ENCODE measurements at regions not wholly inside any gene's neighbourhood (a gene's known extent, or its start where the extent isn't known, plus 50 kb on each side); places are given as distances from the start of the nearest gene placed in this dataset.

DNA sequence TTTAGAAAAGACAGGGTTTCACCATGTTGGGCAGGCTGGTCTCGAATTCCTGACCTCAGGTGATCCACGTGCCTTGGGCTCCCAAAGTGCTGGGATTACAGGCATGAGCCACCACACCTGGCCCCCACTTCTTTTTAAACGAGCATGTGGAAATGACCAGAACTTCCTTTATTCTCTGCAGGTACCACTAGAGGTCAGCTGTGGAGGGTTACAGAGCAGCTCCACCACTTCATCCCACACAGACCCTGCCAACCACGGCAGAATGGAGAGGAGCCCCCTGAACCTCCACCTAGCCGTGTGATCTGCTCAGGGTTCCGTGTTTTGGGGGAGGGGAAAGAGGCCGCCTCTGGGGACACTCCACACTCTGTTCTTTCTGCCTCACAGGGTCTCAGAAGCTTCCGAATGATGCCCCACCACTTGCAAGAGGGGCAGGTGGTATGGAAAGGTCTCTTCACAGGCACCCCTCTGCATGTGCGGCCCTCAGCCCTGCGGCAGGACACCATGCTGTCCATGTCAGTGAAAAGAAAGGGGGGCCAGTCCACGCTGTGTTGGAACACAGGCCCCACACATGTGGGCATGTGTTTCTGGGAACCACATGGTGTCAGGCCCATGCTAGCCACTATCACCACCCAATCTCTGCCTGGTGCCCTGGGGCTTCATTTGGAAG, 465.0 kb downstream of the TSHZ3 start:
- TF ChIP-seq CTCF (IDR thresholded peaks at IDR 0.05; ENCODE audit: poor library complexity, severe bottlenecking) (no peak), REST (IDR thresholded peaks at IDR 0.05; ENCODE audit: borderline replicate concordance) (no peak), TAF1 (IDR thresholded peaks at IDR 0.05; ENCODE audit: low read depth) (no peak), MXI1 (conservative IDR thresholded peaks at IDR 0.05; ENCODE audit: poor library complexity, severe bottlenecking) (no peak), EZH2 (IDR thresholded peaks at IDR 0.05; ENCODE audit: borderline replicate concordance, insufficient read depth, low read length, poor library complexity, severe bottlenecking) (no peak), RAD21 (conservative IDR thresholded peaks at IDR 0.05) (no peak)

Data from neural cell (in vitro differentiated cells).